ENCODE measurements at regions not wholly inside any gene's neighbourhood (a gene's known extent, or its start where the extent isn't known, plus 50 kb on each side); places are given as distances from the start of the nearest gene placed in this dataset.

DNA sequence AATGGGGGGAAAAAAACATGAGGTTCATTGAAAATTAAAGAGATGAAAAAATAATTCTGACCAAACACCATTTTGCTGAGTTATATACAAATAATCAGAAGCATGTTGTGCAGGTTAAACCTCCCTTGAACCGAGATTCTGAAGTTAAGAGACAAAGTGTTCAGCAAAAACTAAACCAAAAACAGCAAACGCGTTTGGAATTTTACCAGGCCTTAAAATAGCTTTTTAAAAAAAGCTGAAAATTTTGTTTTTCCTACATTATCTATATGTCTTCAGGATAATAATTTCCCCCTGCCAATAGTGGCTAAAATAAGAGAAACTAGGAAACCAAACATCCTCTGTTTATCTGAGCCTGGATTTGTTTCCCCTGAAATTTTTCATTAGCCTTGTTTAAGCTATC, 191.7 kb upstream of the DAPK1 start:
- Histone ChIP-seq H3K18ac (ENCODE audit: insufficient read length, low read depth, low read length) (no peak overlapping the region), H4K5ac (ENCODE audit: insufficient read length, low read depth, low read length) (no peak overlapping the region), H2AFZ (ENCODE audit: low read length) (no peak overlapping the region), H2BK15ac (ENCODE audit: low read depth, low read length) (no peak overlapping the region), H2BK20ac (ENCODE audit: low read depth, low read length, poor library complexity, severe bottlenecking) (no peak overlapping the region), H3K23me2 (ENCODE audit: insufficient read length, low read depth, low read length, poor library complexity, severe bottlenecking) (no peaks in the 10 kb centered on the region), H3K14ac (ENCODE audit: insufficient read depth, low read length) (no peak overlapping the region), H3K9me3 (ENCODE audit: control insufficient read depth, low read depth, low read length) (no peaks in the 10 kb centered on the region), H3K9ac (ENCODE audit: extremely low read depth, insufficient read length, low read length) (no peak overlapping the region), H2AK5ac (ENCODE audit: insufficient read length, low read length) (no peak overlapping the region), H3K23ac (ENCODE audit: insufficient read length, low read depth, low read length) (no peak overlapping the region), H4K20me1 (ENCODE audit: control insufficient read depth, insufficient read depth, insufficient read length) (no peaks in the 10 kb centered on the region), H3K4me1 (ENCODE audit: insufficient read depth, low read length) (no peaks in the 10 kb centered on the region), H2BK5ac (ENCODE audit: insufficient read length, low read length) (no peak overlapping the region), H3K56ac (ENCODE audit: insufficient read length, low read depth, low read length) (no peak overlapping the region), H3K27ac (ENCODE audit: insufficient read length, low read depth, low read length) (no peak overlapping the region), H4K91ac (ENCODE audit: insufficient read length, low read depth, low read length) (no peak overlapping the region), H3T11ph (ENCODE audit: low read length) (no peak overlapping the region), H3K27me3 (ENCODE audit: insufficient read depth, low read length) (no peaks in the 10 kb centered on the region), H3K4ac (ENCODE audit: low read depth, low read length) (no peak overlapping the region), H2BK120ac (ENCODE audit: low read depth, low read length, poor library complexity, severe bottlenecking) (no peak overlapping the region), H4K8ac (replicated peaks; ENCODE audit: insufficient read length, low read depth, low read length) (no peak overlapping the region), H3K79me2 (ENCODE audit: insufficient read depth, low read length) (no peaks in the 10 kb centered on the region), H3K79me1 (ENCODE audit: insufficient read depth, low read depth, low read length, poor library complexity, severe bottlenecking) (no peaks in the 10 kb centered on the region), H3K4me2 (ENCODE audit: insufficient read depth, insufficient read length, low read length) (no peak overlapping the region), H2BK12ac (ENCODE audit: insufficient read length, low read depth, low read length) (no peak overlapping the region)
- Mint-ChIP-seq H3K4me3 (no peak overlapping the region), H3K27ac (no peak overlapping the region), H3K4me1 (no peaks in the 10 kb centered on the region), H3K27me3 (ENCODE audit: low read depth) (peaks cover 3% of the 10 kb centered on the region; the same call in 1 of the 2 replicates), H3K9me3 (no peaks in the 10 kb centered on the region), H3K36me3 (ENCODE audit: insufficient read depth in 1 of 3, low read depth in 3 of 3) (no peaks in the 10 kb centered on the region)
- no peak for DNase-seq
- no peak for TF ChIP-seq CTCF (conservative IDR thresholded peaks at IDR 0.05)
- no CpG with 5 or more reads among the region's 3 CpGs for WGBS (ENCODE audit: extremely low coverage, insufficient read length, low lambda C conversion rate)
